Prostate gland (tissue), 2 donors: ENCODE measurements at regions not wholly inside any gene's neighbourhood (a gene's known extent, or its start where the extent isn't known, plus 50 kb on each side); places are given as distances from the start of the nearest gene placed in this dataset.

ENCODE experiments used
- DNase-seq: peaks from one replicate; pipeline ENCODE4 v3.0.0-alpha.2; 2019; ENCODE audit warnings: low spot score
- H3K27ac ChIP-seq, 2 donors: fragments of 200-600 bp; sonication (generic); 2 replicates each; pipeline ENCODE4 v1.5.1; 2017 to 2019
- H3K27me3 ChIP-seq: fragments of 200-600 bp; sonication (generic); replicated peaks from 2 replicates; pipeline ENCODE4 v1.5.1; 2019; ENCODE audit not compliant: insufficient read depth
- H3K36me3 ChIP-seq, 2 donors: fragments of 200-600 bp; sonication (generic); 1 replicate in 1 of 2; 2 replicates in 1 of 2; pipeline versions ENCODE4 v1.5.1 to v1.8.1; 2017 to 2019
- H3K4me1 ChIP-seq: fragments of 200-600 bp; sonication (generic); replicated peaks from 2 replicates; pipeline ENCODE4 v1.5.1; 2019
- H3K4me3 ChIP-seq, 2 donors: fragments of 200-600 bp; sonication (generic); 2 replicates each; pipeline ENCODE4 v1.5.1; 2017 to 2019
- H3K9me3 ChIP-seq: fragments of 200-600 bp; sonication (generic); 2 replicates; pipeline ENCODE4 v1.5.1; 2017
- CTCF ChIP-seq, 4 experiments: fragments of 200-600 bp in 2 of 4; fragments of 450-650 bp in 2 of 4; sonication (generic) in 2 of 4; IDR thresholded peaks; 1 replicate in 3 of 4; 2 replicates in 1 of 4; pipeline ENCODE4 v1.5.1; 2016 to 2019; ENCODE audit warnings: antibody characterized with exemption in 4 of 4, mild to moderate bottlenecking in 2 of 4, moderate library complexity in 2 of 4
- POLR2A ChIP-seq: fragments of 450-650 bp; IDR thresholded peaks from one replicate; pipeline ENCODE4 v1.6.1; 2016; ENCODE audit warnings: antibody characterized with exemption, mild to moderate bottlenecking
- POLR2AphosphoS5 ChIP-seq: sonication (generic); formaldehyde crosslinking; IDR thresholded peaks from one replicate; pipeline ENCODE4 v1.6.1; 2017; ENCODE audit warnings: antibody characterized with exemption
- WGBS: methylation state at CpG from one replicate; pipeline ENCODE4 v1.1.5; 2018; 5-methylcytosine and 5-hydroxymethylcytosine counted together
- intact Hi-C: fragments of 100-400 bp; cut with DNase I; formaldehyde crosslinking; loops from one replicate; pipeline ENCODE4 v1.14.2; 2022

GRCh38 chr14:55756557-55756956 is 176.6 kb downstream of the KTN1 start:
- intact Hi-C loops: no loop called here
- Histone ChIP-seq H3K27ac (no peak overlapping the region), H3K36me3 (no peaks in the 10 kb centered on the region), H3K9me3 (no peaks in the 10 kb centered on the region), H3K4me1 (no peaks in the 10 kb centered on the region), H3K4me3 (no peak overlapping the region), H3K27me3 (no peaks in the 10 kb centered on the region)
- WGBS: 89% methylated on average over 2 of the region's 2 CpGs
- no peak for TF ChIP-seq POLR2AphosphoS5
- no peak for TF ChIP-seq CTCF (IDR thresholded peaks at IDR 0.05)
- no peak for TF ChIP-seq POLR2A
- DNase-seq: no peak

- Histone ChIP-seq H3K27me3 (no peaks in the 10 kb centered on the region), H3K4me3 (no peak overlapping the region), H3K9me3 (no peaks in the 10 kb centered on the region), H3K4me1 (no peaks in the 10 kb centered on the region), H3K36me3 (no peaks in the 10 kb centered on the region), H3K27ac (no peak overlapping the region)
- intact Hi-C loops: no loop called here
- no peak for DNase-seq
- TF ChIP-seq CTCF (IDR thresholded peaks at IDR 0.05) (no peak), POLR2AphosphoS5 (no peak), POLR2A (no peak)
- WGBS: 89% methylated on average over 1 of the region's 1 CpG
Observed at GRCh38 chr14:55758796-55759195, 178.8 kb downstream of the KTN1 start.

GRCh38 chr14:55760789-55761566 is 181.0 kb downstream of the KTN1 start:
- no peaks in the 10 kb centered on the region for H3K27me3 ChIP-seq
- no peaks in the 10 kb centered on the region for H3K9me3 ChIP-seq
- no peak overlapping the region for H3K27ac ChIP-seq
- H3K36me3 ChIP-seq: no peaks in the 10 kb centered on the region
- TF ChIP-seq CTCF (IDR thresholded peaks at IDR 0.05) (no peak), POLR2AphosphoS5 (no peak), POLR2A (no peak)
- 93% methylated on average over 14 of the region's 14 CpGs for WGBS
- no peak for DNase-seq
- H3K4me3 ChIP-seq: no peak overlapping the region
- intact Hi-C loops: no loop called here
- no peaks in the 10 kb centered on the region for H3K4me1 ChIP-seq

GRCh38 chr14:55761651-55762050 is 181.6 kb downstream of the KTN1 start:
- intact Hi-C loops: no loop called here
- 95% methylated on average over 1 of the region's 1 CpG for WGBS

More at GRCh38 chr14:55761651-55762050, 181.6 kb downstream of the KTN1 start:
- Histone ChIP-seq H3K27me3 (no peaks in the 10 kb centered on the region), H3K9me3 (no peaks in the 10 kb centered on the region), H3K27ac (no peak overlapping the region), H3K4me3 (no peak overlapping the region), H3K36me3 (no peaks in the 10 kb centered on the region), H3K4me1 (no peaks in the 10 kb centered on the region)
- DNase-seq: no peak
- no peak for TF ChIP-seq CTCF (IDR thresholded peaks at IDR 0.05)
- no peak for TF ChIP-seq POLR2A
- no peak for TF ChIP-seq POLR2AphosphoS5
